HG03025 (cell line): ENCODE measurements at regions not wholly inside any gene's neighbourhood (a gene's known extent, or its start where the extent isn't known, plus 50 kb on each side); places are given as distances from the start of the nearest gene placed in this dataset.

Experiments used
- ATAC-seq: cut with Tn5 transposase; IDR thresholded peaks from one replicate; pipeline ENCODE4 v1.9.1; 2021; ENCODE audit warnings: mild to moderate bottlenecking, moderate library complexity; ENCODE audit not compliant: unreplicated experiment, low FRiP score

DNA sequence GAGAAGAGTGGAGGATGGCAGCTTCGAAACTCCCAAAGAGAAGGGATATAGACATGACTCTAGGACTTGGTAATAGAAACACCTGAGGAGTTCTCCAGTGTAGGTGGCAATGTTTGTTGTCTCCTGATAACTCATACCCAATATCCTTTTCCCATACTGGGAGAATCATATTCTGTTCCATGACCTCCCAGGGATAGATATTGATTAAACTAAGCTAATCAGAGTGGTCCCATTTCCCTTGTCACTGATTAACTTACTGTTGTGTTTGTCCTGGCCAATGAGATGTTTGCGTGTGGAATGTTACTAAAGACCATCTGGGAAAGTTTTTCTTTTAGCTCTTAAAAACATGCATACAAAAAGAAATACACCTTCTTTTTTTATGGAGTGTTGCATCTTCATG is 85.6 kb downstream of the RPL22L1 start:
- ATAC-seq = no peak

DNA sequence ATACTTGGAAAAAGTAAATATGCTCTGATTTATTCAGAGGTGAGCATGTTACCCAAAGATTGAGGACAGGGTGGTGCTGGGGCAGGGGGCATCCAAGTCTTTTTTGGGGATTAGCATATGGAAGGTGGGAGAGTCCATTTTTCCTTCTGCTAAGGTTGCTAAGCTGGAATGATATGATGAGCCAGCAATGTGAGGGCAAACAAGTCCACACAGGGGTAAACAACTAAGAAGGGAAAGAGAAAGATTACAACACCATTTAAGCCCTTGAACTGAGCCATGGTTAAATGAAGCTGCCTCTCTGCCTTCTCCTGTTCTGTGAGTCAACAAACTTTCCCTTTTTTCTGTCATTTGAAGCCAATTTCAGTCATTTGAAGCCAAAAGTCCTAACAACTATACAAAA is 89.0 kb downstream of the RPL22L1 start:
- no peak for ATAC-seq

DNA sequence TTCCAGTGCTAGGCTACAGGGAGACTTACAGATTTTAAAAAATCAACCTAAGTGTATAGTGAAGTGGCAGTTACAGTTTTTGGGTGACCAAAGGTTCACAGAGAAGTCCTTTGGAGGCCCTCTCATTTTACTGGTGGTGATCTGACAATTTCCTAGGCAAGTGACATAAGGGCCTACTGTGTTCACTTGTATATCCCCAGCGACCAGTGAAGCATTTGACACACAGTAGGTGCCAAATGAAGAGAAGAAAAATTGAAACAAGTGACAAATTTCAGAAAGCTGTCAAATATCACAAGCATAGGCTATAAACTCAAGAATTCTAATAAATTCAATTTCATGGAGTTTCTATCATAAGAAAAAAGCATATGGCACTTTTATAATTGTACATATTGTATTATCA is 89.5 kb downstream of the RPL22L1 start:
- ATAC-seq = no peak

GRCh38 chr3:170778240-170779217 is 91.5 kb downstream of the RPL22L1 start:
- ATAC-seq = no peak

DNA sequence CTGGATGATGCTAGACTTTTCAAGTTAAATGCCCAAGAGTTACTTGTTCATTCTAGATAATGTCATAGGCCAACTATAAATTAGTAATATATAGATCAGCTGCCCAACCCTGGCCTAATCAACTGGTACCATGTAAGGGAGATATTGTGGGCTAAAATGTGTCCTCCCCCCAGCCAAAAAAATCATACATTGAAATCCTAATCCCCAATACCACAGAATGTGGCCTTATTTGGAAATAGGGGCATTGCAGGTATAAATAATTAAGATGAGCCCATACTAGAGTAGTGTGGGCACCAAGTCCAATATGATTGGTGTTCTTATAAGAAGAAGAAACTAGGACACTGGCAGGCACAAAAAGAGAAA is 92.5 kb downstream of the RPL22L1 start:
- no peak for ATAC-seq

- no peak for ATAC-seq
Measured at GRCh38 chr3:170776887-170777563, 93.0 kb downstream of the RPL22L1 start.

DNA sequence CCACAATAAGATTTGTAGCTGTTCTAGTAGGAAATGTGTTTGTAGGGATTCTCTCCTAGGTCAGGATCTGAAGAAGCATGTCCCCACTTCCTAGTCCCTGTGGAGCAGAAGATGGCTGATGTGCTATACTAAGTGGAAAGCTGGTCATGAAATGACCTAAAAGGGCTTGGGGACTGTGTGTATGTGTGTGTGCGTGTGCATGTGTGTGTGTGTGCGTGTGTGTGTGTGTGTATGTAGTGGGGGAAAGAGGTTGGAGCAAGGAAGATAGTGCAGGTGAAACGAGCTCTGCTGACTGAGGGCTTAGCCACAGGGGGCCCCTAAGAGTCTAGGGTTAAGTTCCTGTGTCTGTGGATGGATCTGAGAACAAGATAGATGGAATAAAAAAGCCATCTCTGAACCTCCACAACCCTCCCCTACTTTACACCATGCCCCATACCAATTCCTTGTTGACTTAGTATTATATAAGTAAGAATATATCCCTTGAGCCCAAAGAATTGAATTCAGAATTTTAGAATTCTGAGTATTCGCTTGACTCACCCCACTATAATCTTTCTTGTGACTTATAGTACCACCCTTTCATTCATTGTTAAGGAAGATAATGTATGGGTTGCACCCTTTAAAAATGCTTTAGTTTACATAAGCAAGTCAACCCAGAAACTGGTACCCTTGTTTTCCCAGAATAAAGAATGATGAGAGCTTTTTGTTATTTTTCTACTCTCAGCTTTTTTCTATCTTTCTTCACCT is 96.1 kb downstream of the RPL22L1 start:
- ATAC-seq = no peak

DNA sequence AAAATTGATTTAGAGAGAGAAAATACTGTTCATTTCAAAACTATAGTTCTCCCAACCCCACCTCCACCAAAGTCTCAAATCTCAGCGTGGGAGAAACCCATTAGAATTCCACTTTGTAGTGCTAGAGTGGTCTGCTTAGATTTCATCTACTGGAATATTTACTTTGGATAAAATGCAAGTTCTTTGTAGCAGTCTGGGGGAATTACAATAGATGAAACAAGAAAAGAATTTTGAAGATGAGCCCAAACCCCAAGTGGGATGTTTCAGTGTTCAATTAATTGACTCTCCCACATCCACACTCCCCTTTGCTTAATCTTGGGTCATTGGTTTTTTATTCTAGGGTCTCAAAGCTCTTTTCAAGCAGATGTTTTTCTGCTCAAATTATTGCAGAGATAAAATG is 97.8 kb downstream of the RPL22L1 start:
- ATAC-seq = no peak

GRCh38 chr3:170768334-170768801 is 101.6 kb downstream of the RPL22L1 start:
- ATAC-seq = no peak

DNA sequence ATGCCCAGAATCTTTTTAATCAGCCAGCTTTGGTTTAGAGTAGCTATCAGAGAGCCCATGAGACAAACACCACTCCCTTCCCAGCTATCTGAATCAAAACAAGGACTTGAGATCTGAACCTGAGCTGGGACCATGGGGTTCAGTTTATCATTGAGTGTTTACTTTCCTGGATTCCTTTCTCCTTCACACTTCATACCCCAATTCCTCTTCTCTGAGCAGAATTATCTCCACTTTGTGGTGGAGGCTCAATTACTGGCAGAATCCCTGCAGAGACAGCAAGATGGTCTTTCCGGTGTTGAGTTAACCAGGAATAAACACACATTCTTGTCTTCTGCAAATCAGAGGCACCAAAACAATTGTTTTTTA is 102.4 kb downstream of the RPL22L1 start:
- ATAC-seq = no peak

- ATAC-seq = no peak
Measured at GRCh38 chr3:170766823-170767575, 103.0 kb downstream of the RPL22L1 start.

DNA sequence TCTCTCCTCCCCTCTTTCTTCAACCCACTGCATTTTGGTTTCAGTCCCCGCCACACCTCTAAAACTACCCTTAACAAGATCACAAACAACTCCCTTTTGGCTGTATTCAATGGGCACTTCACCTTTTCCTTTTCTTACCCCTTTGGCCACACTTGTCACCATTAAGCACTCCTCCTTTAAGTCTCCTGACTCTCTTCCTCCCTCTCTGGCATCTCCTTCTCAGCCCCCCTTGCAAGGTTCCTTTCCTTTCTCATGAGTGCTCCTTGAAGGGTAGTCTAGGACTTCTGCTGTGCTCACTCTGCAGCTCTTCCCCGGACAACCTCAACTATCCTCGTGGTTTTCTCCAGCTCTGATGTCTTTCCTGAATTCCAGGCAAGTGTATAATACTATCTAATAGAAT is 103.7 kb downstream of the RPL22L1 start:
- ATAC-seq = no peak

- no peak for ATAC-seq
Measured at GRCh38 chr3:170765419-170766078, 104.4 kb downstream of the RPL22L1 start.

GRCh38 chr3:170764017-170764416 is 106.0 kb downstream of the RPL22L1 start:
- ATAC-seq = no peak

GRCh38 chr3:170762064-170762463 is 107.9 kb downstream of the RPL22L1 start:
- ATAC-seq = no peak

DNA sequence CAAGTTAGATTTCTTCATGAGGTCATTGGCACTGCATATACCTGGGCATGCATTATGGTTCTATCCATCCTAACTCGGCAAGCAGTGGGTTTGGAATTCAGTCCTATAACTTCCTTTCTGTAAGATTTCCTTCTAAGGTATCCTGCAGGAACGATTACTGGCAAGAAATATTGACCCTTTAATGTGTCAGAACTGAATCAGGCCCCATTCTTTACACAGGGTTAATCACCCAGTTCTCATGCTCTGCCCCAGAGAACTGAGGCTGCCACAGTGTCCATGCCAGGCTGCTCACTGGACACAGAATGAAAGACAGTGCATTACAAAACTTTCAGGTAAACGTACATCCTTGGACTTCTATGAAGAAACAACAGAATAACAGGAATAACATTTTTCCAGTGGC is 108.9 kb downstream of the RPL22L1 start:
- ATAC-seq = no peak

GRCh38 chr3:170760174-170760526 is 109.8 kb downstream of the RPL22L1 start:
- ATAC-seq = no peak

DNA sequence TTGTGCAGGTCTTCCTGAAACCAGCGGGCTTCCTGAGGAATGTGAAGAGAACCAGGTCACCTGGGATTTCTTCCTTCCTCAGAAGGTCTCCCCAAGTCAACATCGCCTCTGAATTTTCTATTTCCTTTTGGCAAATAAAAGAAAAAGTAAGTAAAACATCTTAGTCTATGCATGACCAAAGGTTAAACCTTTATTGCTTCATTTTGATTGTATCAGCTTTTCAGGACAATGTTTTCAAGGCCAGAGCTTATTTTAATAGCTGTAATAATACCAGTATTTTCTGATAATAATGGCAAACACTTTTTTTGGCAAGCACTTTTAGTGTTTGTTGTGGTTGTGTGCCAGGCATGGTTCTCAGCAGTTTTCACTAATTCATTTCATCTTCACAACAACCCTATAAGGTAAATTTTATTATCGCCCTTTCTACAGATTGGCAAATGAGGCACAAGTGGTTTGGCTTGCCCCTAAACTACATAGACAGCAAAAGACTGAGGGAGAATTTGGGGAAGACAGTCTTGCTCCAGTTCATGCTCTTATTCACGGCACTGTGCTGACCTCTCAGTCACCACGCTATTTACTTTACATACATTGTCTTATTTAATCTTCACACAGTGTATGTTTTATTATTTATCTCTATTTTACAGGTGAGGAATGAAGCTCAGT is 110.4 kb downstream of the RPL22L1 start:
- ATAC-seq = no peak

DNA sequence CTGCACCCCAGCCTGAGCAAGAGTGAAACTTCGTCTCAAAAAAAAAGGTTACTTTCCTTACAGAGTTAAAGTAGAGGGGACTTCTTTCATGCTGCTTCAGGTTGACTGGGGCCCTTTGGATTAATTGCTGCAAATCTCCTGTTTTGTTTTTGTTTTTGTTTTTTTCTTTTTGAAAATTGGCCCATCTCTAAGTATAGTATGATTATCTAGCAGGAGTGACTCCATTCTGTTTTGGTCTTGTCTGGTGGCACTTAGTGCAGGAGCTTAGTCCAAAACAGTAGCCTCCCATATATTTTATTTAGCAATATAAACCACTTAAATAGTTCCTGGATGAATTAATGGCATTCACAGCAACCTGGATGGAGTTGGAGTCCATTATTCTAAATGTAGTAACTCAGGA is 113.0 kb downstream of the RPL22L1 start:
- ATAC-seq = no peak
